Fibroblast of skin of left biceps (primary cell): ENCODE measurements at regions not wholly inside any gene's neighbourhood (a gene's known extent, or its start where the extent isn't known, plus 50 kb on each side); places are given as distances from the start of the nearest gene placed in this dataset.
"Not testable (repeated sequence)": the region's sequence is repeated elsewhere in the genome, so short reads cannot be mapped to it uniquely, and the experiment has no call there.

Experiments
- DNase-seq, 2 experiments: peaks; one replicate each; pipeline ENCODE4 v3.0.0-alpha.2; 2013; ENCODE audit warnings: low read depth in 2 of 2

GRCh38 chr9:71632776-71633175 is 135.5 kb downstream of the CEMIP2 start:
- DNase-seq: no peak

GRCh38 chr9:71630377-71630995 is 137.8 kb downstream of the CEMIP2 start:
- DNase-seq: no peak

GRCh38 chr9:71629578-71630215 is 138.6 kb downstream of the CEMIP2 start:
- no peak for DNase-seq

- no peak for DNase-seq
These were observed 140.1 kb downstream of the CEMIP2 start for GRCh38 chr9:71628247-71628646.

- DNase-seq: no peak
These were observed 140.8 kb downstream of the CEMIP2 start for GRCh38 chr9:71627537-71627936.

GRCh38 chr9:71626395-71626794 is 141.9 kb downstream of the CEMIP2 start:
- DNase-seq: no peak

GRCh38 chr9:71624728-71625127 is 143.6 kb downstream of the CEMIP2 start:
- no peak for DNase-seq

GRCh38 chr9:71620746-71621145 is 147.6 kb downstream of the CEMIP2 start:
- no peak for DNase-seq

- no peak for DNase-seq
These were observed 148.0 kb downstream of the CEMIP2 start for GRCh38 chr9:71620331-71620730.

- DNase-seq: no peak
These were observed 148.4 kb downstream of the CEMIP2 start for GRCh38 chr9:71619926-71620325.

GRCh38 chr9:71614409-71615010 is 153.8 kb downstream of the CEMIP2 start:
- DNase-seq: no peak

- DNase-seq: no peak
These were observed 155.4 kb downstream of the CEMIP2 start for GRCh38 chr9:71612889-71613288.

GRCh38 chr9:71609448-71609830 is 158.9 kb downstream of the CEMIP2 start:
- no peak for DNase-seq

GRCh38 chr9:71608825-71609447 is 159.4 kb downstream of the CEMIP2 start:
- DNase-seq: no peak

GRCh38 chr9:71608021-71608420 is 160.3 kb downstream of the CEMIP2 start:
- DNase-seq: no peak

GRCh38 chr9:71607461-71607881 is 160.8 kb downstream of the CEMIP2 start:
- no peak for DNase-seq

- peak; percentile 29 to 36 for DNase-seq
These were observed 163.9 kb downstream of the CEMIP2 start for GRCh38 chr9:71604197-71605063.

GRCh38 chr9:71602652-71603051 is 165.7 kb downstream of the CEMIP2 start:
- DNase-seq: no peak

- not testable (repeated sequence) for DNase-seq
These were observed 172.6 kb downstream of the CEMIP2 start for GRCh38 chr9:71595762-71596161.

- DNase-seq: no peak
These were observed 173.8 kb downstream of the CEMIP2 start for GRCh38 chr9:71594541-71594940.

GRCh38 chr9:71592400-71592799 is 175.9 kb downstream of the CEMIP2 start:
- DNase-seq: no peak

- DNase-seq: no peak
These were observed 178.0 kb downstream of the CEMIP2 start for GRCh38 chr9:71590362-71590761.
